GM20000 (cell line): ENCODE measurements at regions not wholly inside any gene's neighbourhood (a gene's known extent, or its start where the extent isn't known, plus 50 kb on each side); places are given as distances from the start of the nearest gene placed in this dataset.

Experiments used
- DNase-seq: peaks from one replicate; pipeline ENCODE4 v3.0.0; 2012; ENCODE audit warnings: low spot score
- CTCF ChIP-seq: IDR thresholded peaks from 2 replicates; pipeline ENCODE4 v1.5.1; 2012; ENCODE audit warnings: mild to moderate bottlenecking, control low read depth; ENCODE audit errors: extremely low read depth, missing control alignments

- no peak for DNase-seq
Measured at GRCh38 chr2:105496271-105496670, 97.4 kb upstream of the FHL2 start.

GRCh38 chr2:105494683-105495425 is 96.0 kb upstream of the FHL2 start:
- no peak for TF ChIP-seq CTCF
- DNase-seq, result no peak

More at GRCh38 chr2:105496271-105496670, 97.4 kb upstream of the FHL2 start:
- TF ChIP-seq CTCF, result no peak

GRCh38 chr2:105490956-105491355 is 92.1 kb upstream of the FHL2 start:
- TF ChIP-seq CTCF, result no peak
- DNase-seq, result no peak

GRCh38 chr2:105490204-105490603 is 91.4 kb upstream of the FHL2 start:
- DNase-seq, result no peak
- no peak for TF ChIP-seq CTCF

GRCh38 chr2:105489168-105489878 is 90.5 kb upstream of the FHL2 start:
- DNase-seq, result no peak
- TF ChIP-seq CTCF, result no peak

GRCh38 chr2:105488285-105488684 is 89.4 kb upstream of the FHL2 start:
- DNase-seq, result no peak
- TF ChIP-seq CTCF, result no peak
